Hippocampal formation (tissue), 2 donors: ENCODE measurements at regions not wholly inside any gene's neighbourhood (a gene's known extent, or its start where the extent isn't known, plus 50 kb on each side); places are given as distances from the start of the nearest gene placed in this dataset.
"Not testable (repeated sequence)": the region's sequence is repeated elsewhere in the genome, so short reads cannot be mapped to it uniquely, and the experiment has no call there.

Experiments
- DNase-seq, 2 donors: peaks; one replicate each; lab custom pipeline; 2025; lab: John Stamatoyannopoulos, UW

DNA sequence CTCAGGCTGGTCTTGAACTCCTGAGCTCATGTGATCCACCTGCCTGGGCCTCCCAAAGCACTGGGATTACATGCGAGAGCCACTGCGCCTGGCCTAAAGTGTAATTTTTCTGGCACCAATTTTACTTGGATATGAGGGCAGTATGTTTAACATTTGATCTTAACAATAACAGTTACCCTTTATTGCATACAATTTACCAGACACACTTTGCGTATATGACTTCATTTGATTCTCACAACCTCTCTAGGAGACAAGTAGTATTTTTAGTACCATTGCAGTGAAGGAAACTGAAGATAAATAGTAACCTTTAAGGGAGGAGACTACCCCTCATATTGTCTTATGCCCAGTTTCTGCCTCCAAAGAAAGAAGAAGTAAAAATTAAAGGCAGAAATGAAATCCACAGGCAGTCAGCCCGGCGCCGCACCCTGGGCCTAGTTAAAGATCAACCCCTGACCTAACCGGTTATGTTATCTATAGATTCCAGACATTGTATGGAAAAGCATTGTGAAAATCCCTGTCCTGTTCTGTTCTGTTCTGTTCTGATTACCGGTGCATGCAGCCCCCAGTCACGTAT, 54.0 kb downstream of the CYP26A1 start:
- DNase-seq: not testable (repeated sequence)

DNA sequence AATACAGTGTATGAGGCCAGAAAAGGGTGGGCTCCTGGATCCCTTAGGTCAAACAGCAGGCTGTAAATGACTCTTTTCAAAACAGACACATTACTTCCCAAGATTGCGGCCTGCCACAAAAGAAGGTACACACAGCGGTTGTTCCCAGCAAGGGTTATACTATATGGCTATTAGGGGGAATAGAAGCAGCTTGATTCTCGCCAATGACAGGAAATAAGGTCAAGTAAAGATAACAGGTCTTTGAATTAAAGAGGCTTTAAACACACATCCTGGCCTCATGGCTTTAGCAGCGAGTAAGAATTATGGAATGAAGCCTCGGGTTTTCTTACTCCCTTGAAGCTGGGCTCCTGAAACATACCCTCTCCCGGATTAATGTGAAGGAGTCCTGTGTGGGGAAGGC, 58.3 kb downstream of the CYP26A1 start:
- no peak for DNase-seq

- DNase-seq: no peak
These were observed 64.6 kb downstream of the CYP26A1 start for GRCh38 chr10:93138113-93138870.

DNA sequence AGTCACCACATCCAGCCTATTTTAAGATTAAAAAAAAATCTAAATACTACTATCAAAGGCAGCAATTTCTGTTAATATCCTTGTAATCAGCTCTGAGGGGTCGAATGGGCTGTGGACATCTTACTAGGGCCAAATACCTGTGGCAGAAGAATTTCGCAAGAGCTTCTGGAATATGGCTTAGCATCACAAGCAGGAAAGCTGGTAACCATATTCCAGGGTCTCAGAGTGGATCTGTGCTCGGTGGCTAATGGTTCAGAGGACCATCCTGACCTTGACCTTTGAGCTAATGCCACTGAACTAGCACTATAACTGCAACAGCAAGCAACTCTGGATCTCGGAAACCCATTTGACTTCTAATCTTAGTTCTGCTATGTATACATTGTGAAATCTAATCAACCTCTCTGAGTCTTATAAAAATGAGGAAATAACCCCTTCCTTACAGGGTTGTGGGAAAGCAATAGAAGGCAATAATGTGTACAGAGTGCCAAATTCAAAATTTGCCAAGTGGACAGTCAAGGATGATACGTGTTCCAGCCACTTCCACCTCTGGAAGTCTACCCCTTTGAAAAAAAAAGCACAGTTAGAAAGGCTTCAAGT, 65.5 kb downstream of the CYP26A1 start:
- no peak for DNase-seq

- DNase-seq: no peak
These were observed 68.8 kb downstream of the CYP26A1 start for GRCh38 chr10:93142534-93142933.

- no peak for DNase-seq
These were observed 69.6 kb downstream of the CYP26A1 start for GRCh38 chr10:93143281-93143680.

GRCh38 chr10:93146336-93146735, 72.6 kb downstream of the CYP26A1 start:
- DNase-seq: no peak

DNA sequence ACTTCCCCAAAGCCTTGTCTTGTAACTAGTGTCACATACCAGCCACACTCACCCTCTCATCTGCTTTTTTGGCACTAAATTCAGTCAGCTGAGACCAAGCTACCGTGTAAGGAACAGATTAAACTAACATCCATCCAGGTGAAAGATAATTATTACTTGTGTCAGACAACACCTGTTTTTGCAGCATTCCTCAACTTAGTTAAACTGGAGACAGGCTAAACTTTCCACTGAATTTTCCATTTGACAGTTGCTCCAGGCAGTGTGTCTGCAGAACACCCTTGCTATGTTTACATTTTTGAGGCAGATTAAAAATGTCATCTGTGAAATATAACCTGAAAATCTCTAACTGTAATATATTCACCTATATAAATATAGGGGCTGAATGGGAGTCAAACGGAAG, 73.6 kb downstream of the CYP26A1 start:
- DNase-seq: no peak

DNA sequence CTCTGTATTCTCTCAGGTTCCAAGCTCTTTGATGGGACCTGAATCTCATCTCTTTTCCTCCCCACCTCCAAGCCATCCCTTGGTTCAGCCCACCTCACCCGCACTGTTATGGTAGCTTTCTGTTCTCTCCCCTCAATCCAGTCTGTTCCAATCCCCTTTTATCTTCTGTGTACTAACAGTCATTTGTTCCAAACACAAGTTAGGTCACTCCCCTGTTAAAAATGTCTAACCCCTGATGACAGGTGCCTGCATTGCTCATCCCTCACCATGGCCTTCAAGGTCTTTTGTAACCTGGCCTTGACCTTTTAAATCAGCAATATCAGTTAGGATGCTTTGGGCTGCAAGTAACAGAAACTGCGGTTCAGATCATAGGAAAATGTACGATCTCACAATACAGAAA, 74.8 kb downstream of the CYP26A1 start:
- DNase-seq: no peak

DNA sequence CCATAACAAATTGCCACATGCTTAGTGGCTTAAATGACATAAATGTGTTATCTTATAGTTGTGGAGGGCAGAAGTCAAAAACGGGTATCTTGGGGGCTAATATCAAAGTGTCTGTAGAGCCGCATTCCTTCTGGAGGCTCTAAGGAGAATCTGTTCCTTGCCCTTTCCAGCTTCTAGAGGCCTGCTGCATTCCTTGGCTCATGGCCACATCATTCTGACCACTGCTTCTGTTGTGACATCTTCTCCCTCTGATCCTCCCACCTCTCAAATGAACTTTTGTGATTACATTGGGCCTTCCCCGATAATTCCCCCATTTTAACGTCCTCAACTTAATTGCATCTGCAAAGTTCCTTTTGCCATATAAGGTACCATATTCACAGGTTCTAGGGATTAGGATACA, 76.1 kb downstream of the CYP26A1 start:
- DNase-seq: no peak

DNA sequence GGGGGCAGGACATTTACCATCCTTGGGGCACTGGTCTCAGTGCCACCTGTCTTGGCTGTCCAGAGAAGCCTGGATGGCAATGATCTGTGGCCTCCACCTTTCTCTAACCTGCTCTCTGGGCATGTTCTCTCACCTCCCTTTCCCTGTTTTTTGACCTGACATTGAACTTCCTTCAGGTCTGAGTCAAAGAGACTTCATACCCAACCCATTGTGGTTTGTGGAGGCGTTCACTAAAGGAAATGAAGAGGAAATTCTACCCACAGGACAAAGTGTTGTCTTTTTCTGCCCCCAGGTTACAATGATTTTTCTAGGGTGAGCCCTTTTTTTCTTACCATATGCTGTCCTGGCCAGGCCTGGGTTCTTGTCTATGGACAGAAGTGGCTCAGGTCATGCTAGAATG, 76.6 kb downstream of the CYP26A1 start:
- DNase-seq: no peak

DNA sequence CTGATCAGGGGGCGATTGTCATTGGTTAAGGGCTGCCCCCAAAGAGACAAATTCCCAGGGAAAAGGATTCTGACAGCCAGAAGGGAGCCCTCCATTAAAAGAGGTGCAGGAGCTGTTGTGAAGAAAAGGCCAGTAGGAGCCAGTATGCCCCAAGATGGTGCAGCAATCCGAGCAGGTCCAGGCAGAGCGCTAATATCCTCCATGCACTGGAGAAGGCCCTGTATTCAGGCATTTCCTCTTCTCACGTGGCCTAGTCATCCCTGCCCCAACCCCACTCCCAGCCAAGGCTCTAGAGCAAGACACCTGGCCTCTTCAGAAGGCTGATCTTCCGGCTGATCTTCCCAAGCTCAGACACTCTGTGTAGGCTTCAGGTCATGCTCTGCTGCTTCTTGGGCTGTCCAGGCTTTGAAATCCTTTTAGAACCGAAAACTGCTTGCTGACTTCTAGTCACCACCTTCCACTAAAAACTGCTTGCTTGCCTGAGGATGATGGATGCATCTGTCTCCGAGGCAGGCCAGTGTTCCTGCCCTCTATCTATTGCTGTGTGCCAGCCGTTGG, 77.4 kb downstream of the CYP26A1 start:
- no peak for DNase-seq

- no peak for DNase-seq
These were observed 78.4 kb downstream of the CYP26A1 start for GRCh38 chr10:93152136-93152535.

- no peak for DNase-seq
These were observed 80.8 kb downstream of the CYP26A1 start for GRCh38 chr10:93154531-93154930.

GRCh38 chr10:93160140-93160539, 86.4 kb downstream of the CYP26A1 start:
- DNase-seq: no peak

DNA sequence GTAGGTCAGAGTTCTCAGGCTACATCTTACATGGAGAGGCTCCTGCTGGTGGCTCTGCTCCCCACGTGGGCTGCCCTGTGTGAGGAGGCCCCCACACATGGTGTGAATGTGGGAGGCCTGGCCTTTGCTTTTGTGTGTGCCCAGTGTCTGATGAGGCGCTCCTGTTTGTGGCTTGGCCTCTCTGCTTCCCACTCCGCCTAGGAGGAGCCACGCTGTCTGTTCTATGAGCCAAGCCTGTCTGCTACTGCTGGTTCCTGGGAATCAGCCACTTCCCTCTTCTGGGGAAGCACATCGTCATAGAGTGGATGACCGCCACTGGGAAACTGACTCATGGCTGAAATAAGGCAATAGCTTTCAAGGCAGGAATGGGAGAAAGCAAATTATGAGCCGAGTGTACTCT, 87.1 kb downstream of the CYP26A1 start:
- no peak for DNase-seq

GRCh38 chr10:93165367-93165766, 91.7 kb downstream of the CYP26A1 start:
- DNase-seq: no peak

DNA sequence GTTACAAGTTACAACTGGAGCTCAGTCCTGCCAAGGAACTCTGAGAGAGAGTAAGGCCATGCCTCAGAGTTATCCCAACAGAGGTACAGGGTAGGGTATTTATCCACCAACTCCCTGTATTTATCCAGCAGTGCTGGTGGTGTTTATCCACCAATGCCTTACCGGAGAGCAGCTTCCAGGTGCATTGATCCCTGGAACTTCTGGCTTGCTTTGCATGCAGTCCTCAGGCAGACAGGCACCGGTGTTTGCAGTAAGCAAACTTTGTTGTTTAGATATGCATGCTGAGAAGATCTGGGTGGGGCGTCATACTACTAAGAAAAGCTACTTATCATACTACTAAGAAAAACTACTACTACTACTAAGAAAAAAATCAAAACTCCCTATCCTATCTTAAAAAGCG, 92.4 kb downstream of the CYP26A1 start:
- DNase-seq: no peak

- no peak for DNase-seq
These were observed 98.1 kb downstream of the CYP26A1 start for GRCh38 chr10:93171837-93172236.

GRCh38 chr10:93173967-93174845, 100.5 kb downstream of the CYP26A1 start:
- DNase-seq: no peak

DNA sequence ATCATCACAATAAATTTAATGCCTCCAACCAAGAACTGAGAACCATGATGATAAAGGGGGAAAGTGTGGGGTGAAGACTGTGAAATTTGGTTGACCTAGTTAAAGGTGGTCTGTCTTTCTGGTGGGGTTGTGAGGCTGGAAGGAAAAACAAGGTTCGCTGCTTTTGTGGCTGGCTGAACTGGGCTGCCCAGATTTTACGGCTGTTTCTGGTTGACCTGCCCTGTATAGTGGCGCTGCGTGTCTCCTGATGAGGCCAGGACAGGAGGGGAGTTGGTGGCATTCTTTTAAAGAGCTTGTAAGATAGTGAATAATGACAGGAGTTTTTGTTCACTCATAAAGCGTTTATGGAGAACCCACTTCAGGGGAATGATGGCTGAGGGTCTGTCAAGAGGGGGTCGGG, 101.8 kb downstream of the CYP26A1 start:
- no peak for DNase-seq

GRCh38 chr10:93177511-93177910, 103.8 kb downstream of the CYP26A1 start:
- no peak for DNase-seq
